ENCODE measurements at regions not wholly inside any gene's neighbourhood (a gene's known extent, or its start where the extent isn't known, plus 50 kb on each side); places are given as distances from the start of the nearest gene placed in this dataset.
"Not testable (repeated sequence)": the region's sequence is repeated elsewhere in the genome, so short reads cannot be mapped to it uniquely, and the experiment has no call there.

DNA sequence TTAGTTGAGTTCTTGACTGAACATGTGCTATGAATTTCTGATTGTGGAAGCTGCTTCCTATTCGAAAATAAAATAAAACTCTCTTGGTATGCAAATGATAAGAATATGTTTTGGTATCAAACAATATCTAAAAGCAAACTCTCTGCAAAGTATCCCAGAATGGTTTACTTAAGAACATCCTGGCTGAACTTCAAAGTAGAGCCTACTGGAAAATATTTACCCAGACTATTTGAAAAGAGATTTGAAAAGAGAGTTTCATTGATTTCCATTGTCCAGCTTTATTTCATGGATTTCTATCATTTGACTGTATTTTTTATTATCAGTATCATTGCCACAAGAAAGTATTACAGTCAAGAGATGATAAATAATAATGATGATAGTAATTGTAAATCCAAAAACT, 171.1 kb upstream of the SLC7A11 start:
- no peak for DNase-seq

- no peak for DNase-seq
Measured at GRCh38 chr4:138412847-138413246, 170.7 kb upstream of the SLC7A11 start.

DNA sequence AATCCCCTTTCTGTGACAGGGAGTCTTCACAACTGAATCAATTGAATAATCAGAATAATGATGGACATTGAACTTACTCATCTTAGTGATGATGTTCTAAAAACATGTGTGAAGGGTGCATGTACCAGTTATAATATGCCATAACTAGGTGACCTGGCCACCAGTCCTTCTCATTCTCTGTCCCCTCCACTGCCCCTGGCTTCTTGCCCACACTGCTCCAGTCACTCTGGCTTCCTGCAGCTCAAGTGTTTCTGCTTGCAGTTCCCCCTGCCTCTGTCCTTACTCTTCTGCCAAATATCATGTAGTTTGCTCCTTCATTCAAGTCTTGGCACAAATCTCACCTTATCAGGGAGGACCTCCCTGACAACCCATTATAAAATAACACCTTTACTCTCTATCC, 168.1 kb upstream of the SLC7A11 start:
- no peak for DNase-seq

GRCh38 chr4:138409670-138410069, 167.5 kb upstream of the SLC7A11 start:
- DNase-seq, result no peak

- no peak for DNase-seq
Measured at GRCh38 chr4:138408758-138409157, 166.6 kb upstream of the SLC7A11 start.

GRCh38 chr4:138407329-138407728, 165.2 kb upstream of the SLC7A11 start:
- DNase-seq, result no peak

DNA sequence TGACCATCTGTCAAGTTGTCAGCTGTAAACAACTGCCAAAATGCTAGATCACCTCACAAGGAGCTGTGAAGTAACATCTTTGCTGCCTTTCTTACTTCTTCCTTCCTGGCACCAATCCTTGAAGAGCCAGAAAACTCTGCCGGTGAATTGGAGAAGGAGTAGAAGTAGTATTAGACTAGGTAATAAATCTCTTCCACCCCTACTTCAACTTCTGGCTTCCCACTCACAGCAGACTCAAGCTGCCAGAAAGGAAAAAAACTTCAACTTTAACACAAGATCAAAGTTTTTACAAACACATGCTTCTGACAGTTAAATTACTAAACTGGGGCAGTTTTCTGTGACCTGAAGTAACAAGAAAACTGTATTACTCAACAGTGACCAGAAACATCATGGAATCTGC, 164.7 kb upstream of the SLC7A11 start:
- no peak for DNase-seq

DNA sequence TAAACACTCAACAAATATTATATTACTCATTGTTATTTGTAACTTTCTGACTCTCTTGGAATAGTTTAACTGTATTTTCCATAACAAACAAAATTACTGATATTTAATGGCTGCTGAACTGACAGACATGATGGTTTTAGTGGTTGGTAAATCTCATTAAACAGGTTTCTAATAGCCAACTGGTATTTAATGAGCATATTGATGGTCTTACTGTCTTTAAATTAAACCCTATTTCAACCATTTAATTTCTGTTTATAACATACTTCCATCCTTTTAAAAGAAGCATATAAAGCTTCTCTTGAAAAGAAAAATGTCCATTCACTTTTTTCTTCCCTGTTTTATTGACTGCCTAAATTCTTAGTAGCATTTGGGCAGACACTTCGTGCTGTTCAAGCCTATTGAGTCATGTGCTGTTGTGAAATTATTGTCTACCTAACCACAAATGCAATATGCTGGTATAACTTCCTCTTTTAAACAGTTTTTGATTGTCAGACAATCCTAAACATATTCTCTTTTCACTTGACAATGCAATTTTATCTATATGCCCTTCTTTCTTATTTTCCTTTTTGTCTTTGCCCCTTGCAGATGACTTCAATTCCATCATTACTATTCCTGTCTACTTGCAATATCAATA, 163.9 kb upstream of the SLC7A11 start:
- no peak for DNase-seq

GRCh38 chr4:138405466-138405891, 163.3 kb upstream of the SLC7A11 start:
- no peak for DNase-seq

- no peak for DNase-seq
Measured at GRCh38 chr4:138404801-138405200, 162.7 kb upstream of the SLC7A11 start.

DNA sequence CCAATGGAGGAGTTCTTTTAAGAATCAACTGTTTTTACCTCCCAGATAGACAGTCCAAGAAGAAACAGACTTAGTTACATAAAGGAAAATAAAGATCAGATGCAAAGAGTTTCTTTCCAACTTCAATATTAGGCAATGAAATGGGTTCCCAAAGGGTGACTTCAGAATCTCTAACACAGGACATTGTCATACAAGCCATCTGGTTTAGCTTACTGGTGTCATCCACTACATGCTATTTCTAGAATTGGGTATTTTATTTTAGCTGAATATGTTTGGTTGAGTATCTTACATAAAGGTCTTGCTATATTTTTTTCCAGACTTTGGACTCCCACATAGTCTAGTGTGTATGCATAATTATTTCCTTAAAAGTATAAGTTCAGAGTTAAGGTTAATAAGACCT, 162.1 kb upstream of the SLC7A11 start:
- DNase-seq, result no peak

DNA sequence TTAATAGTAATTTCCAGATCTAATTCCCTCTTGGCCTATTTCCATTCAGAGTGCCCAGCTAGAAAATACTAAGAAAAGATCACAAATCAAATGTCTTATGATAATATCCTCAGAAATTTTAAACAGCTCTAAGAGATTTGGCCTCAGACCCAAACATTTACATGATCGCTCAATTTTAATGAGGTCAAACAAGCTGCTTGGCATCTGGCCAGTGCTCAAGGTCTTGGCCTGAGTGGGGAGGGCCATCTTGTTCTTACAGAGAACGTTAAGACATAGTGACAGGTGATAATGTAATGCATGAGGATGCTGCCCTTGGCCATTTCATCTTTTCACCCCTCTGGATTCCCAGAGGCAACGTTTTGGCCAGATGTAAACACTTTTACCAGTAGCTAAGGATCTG, 159.2 kb upstream of the SLC7A11 start:
- DNase-seq, result no peak

DNA sequence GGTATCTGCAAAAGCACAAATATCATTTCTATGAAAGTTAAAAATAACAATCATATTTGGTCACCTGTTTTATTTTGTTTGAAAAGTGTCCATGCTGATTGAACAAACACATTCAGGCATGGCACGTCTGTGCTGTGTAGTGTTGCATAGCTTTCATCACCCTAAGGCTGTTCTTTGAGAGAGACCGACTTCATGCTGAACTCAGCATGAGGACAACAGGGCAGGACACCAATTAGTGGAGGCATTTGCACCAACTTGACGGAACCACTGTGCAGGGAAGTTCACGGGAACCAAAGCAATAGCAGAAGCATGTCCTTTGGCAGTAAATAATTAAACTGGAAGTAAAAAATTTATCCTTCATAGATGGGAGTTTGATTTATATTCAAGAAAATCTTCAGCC, 158.4 kb upstream of the SLC7A11 start:
- DNase-seq, result no peak

DNA sequence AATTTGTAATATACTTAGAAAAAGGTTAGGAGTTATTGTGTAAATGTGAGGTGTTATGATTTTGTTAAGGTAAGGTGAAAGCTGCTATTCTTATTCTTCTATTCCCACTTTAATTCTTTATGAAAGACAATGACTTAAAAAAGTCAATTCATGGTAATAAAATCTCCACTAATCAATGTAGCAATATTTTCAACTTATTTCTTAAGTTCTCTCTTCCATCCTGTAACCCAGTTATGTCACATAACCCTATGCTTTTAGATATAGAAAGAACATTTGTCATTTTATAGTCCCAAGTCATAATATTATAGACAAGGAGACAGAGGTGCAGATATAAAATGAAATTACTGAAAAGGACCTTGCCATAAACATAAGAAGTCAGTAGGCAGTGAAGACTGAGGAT, 157.9 kb upstream of the SLC7A11 start:
- DNase-seq, result no peak

DNA sequence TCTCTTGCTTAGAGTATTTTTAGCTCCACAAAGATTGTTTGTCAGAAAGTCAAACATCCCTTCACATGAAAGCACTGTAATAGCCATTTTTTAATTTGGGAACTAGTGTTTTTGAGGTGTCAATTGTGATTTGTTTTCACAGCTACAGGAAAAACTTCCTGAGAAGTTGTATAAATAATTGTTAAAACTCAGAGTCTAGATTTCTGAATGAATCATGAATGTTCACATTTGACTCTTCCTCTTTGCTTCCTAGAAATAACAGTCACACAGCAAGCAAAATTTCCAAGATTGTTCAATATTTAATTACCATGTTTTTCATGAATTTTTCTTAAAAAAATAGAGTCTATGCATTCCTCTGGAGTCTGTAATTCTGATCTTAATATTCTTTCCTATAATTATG, 156.9 kb upstream of the SLC7A11 start:
- no peak for DNase-seq

GRCh38 chr4:138398322-138398721, 156.2 kb upstream of the SLC7A11 start:
- DNase-seq, result no peak

GRCh38 chr4:138393886-138394610, 151.9 kb upstream of the SLC7A11 start:
- no peak for DNase-seq

- DNase-seq, result no peak
Measured at GRCh38 chr4:138392751-138393308, 150.7 kb upstream of the SLC7A11 start.

DNA sequence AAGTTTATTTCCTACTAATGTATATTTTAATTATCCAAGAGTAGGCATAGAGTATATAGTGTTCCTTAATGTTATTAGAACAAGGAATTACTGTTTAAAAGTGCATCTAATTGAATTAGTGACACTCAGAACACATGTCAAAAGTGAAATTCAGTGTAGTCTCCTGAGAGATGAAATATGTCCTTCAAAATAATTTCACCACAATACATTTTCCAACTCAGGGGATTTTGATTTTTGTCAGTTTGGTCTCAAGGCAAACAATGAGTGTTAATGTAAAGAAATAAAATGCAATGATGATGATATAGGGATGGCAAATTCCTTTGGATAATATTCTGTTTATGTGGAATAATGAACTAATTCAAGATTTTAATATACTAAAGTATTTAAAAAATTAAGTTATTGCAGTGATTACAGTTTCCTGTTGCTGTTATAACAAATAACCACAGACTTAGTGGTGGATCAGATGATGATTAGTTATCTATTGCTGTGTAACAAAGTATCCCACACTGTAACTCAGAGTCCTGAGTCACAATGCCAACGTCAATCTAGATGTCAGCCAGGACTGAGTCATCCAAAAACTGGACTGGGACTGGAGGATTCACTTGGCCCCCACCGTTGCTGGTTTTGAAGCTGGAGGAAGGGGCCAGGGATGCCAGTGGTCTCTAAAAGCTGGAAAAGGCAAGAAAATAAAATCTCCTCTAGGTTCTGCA, 148.0 kb upstream of the SLC7A11 start:
- DNase-seq, result no peak

GRCh38 chr4:138374947-138375346, 132.8 kb upstream of the SLC7A11 start:
- no peak for DNase-seq

DNA sequence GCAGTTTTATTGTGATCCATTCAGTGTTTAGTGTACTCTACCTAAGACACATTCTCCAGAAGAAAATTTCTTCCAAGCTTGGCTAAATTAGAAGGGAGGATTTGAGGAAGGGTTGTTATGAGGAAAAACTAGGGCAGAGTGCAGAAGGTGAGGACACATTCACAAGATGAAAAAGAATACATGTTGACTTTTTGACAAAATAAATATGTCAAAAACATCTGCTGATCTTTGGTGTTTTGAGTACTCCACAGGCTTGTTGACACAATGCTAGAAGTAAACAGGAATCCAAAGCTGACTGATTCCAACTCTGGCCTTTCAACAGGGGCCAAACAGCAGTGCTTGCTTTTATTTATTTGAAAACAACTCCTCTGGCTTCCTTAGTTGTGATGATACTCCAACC, 125.8 kb upstream of the SLC7A11 start:
- DNase-seq, result no peak

DNA sequence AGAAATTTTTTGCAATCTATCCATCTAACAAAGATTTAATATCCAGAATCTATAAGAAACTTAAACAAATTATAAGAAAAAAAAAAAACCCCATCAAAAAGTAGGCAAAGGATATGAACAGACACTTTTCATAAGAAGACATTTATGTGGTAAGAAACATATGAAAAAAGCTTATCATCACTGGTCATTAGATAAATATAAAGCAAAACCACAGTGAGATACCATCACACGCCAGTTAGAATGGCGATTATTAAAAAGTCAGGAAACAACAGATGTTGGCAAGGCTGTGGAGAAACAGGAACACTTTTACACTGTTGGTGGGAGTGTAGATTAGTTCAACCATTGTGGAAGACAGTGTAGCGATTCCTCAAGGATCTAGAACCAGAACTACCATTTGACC, 110.3 kb upstream of the SLC7A11 start:
- not testable (repeated sequence) for DNase-seq

GRCh38 chr4:138348055-138348454, 105.9 kb upstream of the SLC7A11 start:
- DNase-seq, result no peak

DNA sequence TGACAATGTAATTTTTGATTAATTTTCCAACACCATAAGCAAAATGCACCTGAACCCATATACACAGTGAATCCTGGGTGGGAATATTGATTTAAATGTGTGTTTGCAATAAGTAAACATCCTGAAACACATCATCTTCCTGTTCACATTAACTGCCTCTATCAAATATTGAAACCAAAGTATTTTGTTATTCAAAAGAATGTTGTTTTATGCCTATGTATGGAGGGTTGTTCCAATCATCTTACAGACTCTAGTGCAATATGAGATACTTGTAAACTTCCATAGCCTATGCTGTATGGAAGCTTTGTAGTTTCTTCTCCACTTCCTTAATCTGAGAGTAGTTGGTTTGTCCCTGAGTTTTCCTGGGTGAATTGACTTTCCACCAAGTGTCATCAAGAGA, 105.4 kb upstream of the SLC7A11 start:
- DNase-seq, result no peak

Measured in activated T-cell treated with anti-CD3 and anti-CD28 coated beads for 4 hours (primary cell).